ENCODE measurements at regions not wholly inside any gene's neighbourhood (a gene's known extent, or its start where the extent isn't known, plus 50 kb on each side); places are given as distances from the start of the nearest gene placed in this dataset.

GRCh38 chr20:48411919-48412522, 415.8 kb downstream of the PREX1 start:
- no peaks in the 10 kb centered on the region for H4K20me1 ChIP-seq (ENCODE audit: control insufficient read depth, insufficient read depth)
- H3K9me3 ChIP-seq (replicated peaks; ENCODE audit: control insufficient read depth, insufficient read depth, low read length) = no peaks in the 10 kb centered on the region
- in situ Hi-C loops (cut with MboI) = no loop called here
- no peaks in the 10 kb centered on the region; a peak in 1 of 4 replicates for H3K27me3 ChIP-seq (replicated peaks in 1 of 2; ENCODE audit: control insufficient read depth in 2 of 2, insufficient read depth in 2 of 2, low read length in 1 of 2)
- ATAC-seq (no peak), DNase-seq (ENCODE audit: low read depth, low spot score) (no peak), FAIRE-seq (no peak)
- POLR2A ChIA-PET = no interaction called here
- RAD21 ChIA-PET (ENCODE audit: unreplicated experiment) = no interaction called here
- H3K9ac ChIP-seq (ENCODE audit: control insufficient read depth, insufficient read depth, low read length) = no peak overlapping the region
- BruUV-seq (replicated peaks) = no TSS peak
- H3K4me2 ChIP-seq (ENCODE audit: control insufficient read depth, insufficient read depth) = no peak overlapping the region
- H3K79me2 ChIP-seq (ENCODE audit: control insufficient read depth, insufficient read depth, low read length) = no peaks in the 10 kb centered on the region
- intact Hi-C loops (cut with micrococcal nuclease; ENCODE audit: unreplicated experiment) = no loop called here
- H2AFZ ChIP-seq (ENCODE audit: control insufficient read depth, low read depth, low read length) = no peak overlapping the region
- 46% methylated on average over 6 of the region's 6 CpGs for WGBS (ENCODE audit: insufficient coverage, insufficient replicate concordance, low lambda C conversion rate, missing lambda C conversion rate)
- TF ChIP-seq, protein P1, sequence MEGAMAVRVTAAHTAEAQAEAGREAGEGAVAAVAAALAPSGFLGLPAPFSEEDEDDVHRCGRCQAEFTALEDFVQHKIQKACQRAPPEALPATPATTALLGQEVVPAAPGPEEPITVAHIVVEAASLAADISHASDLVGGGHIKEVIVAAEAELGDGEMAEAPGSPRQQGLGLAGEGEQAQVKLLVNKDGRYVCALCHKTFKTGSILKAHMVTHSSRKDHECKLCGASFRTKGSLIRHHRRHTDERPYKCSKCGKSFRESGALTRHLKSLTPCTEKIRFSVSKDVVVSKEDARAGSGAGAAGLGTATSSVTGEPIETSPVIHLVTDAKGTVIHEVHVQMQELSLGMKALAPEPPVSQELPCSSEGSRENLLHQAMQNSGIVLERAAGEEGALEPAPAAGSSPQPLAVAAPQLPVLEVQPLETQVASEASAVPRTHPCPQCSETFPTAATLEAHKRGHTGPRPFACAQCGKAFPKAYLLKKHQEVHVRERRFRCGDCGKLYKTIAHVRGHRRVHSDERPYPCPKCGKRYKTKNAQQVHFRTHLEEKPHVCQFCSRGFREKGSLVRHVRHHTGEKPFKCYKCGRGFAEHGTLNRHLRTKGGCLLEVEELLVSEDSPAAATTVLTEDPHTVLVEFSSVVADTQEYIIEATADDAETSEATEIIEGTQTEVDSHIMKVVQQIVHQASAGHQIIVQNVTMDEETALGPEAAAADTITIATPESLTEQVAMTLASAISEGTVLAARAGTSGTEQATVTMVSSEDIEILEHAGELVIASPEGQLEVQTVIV (IDR thresholded peaks at IDR 0.05; ENCODE audit: borderline replicate concordance, partially characterized antibody) = no peak
- TF ChIP-seq, protein P2, sequence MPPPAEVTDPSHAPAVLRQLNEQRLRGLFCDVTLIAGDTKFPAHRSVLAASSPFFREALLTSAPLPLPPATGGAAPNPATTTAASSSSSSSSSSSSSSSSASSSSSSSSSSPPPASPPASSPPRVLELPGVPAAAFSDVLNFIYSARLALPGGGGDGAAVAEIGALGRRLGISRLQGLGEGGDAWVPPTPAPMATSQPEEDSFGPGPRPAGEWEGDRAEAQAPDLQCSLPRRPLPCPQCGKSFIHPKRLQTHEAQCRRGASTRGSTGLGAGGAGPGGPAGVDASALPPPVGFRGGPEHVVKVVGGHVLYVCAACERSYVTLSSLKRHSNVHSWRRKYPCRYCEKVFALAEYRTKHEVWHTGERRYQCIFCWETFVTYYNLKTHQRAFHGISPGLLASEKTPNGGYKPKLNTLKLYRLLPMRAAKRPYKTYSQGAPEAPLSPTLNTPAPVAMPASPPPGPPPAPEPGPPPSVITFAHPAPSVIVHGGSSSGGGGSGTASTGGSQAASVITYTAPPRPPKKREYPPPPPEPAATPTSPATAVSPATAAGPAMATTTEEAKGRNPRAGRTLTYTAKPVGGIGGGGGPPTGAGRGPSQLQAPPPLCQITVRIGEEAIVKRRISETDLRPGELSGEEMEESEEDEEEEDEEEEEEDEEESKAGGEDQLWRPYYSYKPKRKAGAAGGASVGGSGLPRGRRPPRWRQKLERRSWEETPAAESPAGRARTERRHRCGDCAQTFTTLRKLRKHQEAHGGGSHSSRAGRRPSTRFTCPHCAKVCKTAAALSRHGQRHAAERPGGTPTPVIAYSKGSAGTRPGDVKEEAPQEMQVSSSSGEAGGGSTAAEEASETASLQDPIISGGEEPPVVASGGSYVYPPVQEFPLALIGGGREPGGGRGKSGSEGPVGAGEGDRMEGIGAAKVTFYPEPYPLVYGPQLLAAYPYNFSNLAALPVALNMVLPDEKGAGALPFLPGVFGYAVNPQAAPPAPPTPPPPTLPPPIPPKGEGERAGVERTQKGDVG (CRISPR knock-in tag; IDR thresholded peaks at IDR 0.05) = no peak
- TF ChIP-seq POLR2A (IDR thresholded peaks at IDR 0.05; ENCODE audit: low read depth, low read length) (no peak), PML (IDR thresholded peaks at IDR 0.05; ENCODE audit: low read length) (no peak), CBX3 (IDR thresholded peaks at IDR 0.05; ENCODE audit: borderline replicate concordance, low read depth) (no peak), ZNF207 (IDR thresholded peaks at IDR 0.05; ENCODE audit: borderline replicate concordance) (no peak), CTCF (IDR thresholded peaks at IDR 0.05 in 2 of 3, conservative IDR thresholded peaks at IDR 0.05 in 1 of 3; ENCODE audit: control insufficient read depth in 2 of 3, extremely low read depth in 1 of 3, insufficient read depth in 1 of 3, low read depth in 3 of 3, low read length in 3 of 3) (no peak), NFXL1 (IDR thresholded peaks at IDR 0.05; ENCODE audit: borderline replicate concordance) (no peak), STAT1 (conservative IDR thresholded peaks at IDR 0.05) (no peak)
- TF ChIP-seq, protein P3, sequence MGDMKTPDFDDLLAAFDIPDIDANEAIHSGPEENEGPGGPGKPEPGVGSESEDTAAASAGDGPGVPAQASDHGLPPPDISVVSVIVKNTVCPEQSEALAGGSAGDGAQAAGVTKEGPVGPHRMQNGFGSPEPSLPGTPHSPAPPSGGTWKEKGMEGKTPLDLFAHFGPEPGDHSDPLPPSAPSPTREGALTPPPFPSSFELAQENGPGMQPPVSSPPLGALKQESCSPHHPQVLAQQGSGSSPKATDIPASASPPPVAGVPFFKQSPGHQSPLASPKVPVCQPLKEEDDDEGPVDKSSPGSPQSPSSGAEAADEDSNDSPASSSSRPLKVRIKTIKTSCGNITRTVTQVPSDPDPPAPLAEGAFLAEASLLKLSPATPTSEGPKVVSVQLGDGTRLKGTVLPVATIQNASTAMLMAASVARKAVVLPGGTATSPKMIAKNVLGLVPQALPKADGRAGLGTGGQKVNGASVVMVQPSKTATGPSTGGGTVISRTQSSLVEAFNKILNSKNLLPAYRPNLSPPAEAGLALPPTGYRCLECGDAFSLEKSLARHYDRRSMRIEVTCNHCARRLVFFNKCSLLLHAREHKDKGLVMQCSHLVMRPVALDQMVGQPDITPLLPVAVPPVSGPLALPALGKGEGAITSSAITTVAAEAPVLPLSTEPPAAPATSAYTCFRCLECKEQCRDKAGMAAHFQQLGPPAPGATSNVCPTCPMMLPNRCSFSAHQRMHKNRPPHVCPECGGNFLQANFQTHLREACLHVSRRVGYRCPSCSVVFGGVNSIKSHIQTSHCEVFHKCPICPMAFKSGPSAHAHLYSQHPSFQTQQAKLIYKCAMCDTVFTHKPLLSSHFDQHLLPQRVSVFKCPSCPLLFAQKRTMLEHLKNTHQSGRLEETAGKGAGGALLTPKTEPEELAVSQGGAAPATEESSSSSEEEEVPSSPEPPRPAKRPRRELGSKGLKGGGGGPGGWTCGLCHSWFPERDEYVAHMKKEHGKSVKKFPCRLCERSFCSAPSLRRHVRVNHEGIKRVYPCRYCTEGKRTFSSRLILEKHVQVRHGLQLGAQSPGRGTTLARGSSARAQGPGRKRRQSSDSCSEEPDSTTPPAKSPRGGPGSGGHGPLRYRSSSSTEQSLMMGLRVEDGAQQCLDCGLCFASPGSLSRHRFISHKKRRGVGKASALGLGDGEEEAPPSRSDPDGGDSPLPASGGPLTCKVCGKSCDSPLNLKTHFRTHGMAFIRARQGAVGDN (IDR thresholded peaks at IDR 0.05) = no peak
- no peak overlapping the region for H3K4me3 ChIP-seq
- H3K4me1 ChIP-seq (ENCODE audit: control insufficient read depth, insufficient read depth, low read length) = no peaks in the 10 kb centered on the region
- CTCF ChIA-PET = interaction anchor here (0.6 kb wide), 1 partner anchor 233 kb away, joined by 3 read pairs; no protein-coding TSS in a partner anchor
- no peak overlapping the region for H3K27ac ChIP-seq (ENCODE audit: control insufficient read depth, insufficient read depth)
- SMC1A ChIA-PET (ENCODE audit: uncharacterized antibody, unreplicated experiment) = no interaction called here
- H3K36me3 ChIP-seq (ENCODE audit: control insufficient read depth in 2 of 2, insufficient read depth in 2 of 2, low read length in 1 of 2) = no peaks in the 10 kb centered on the region
